B cell (primary cell): ENCODE measurements at regions not wholly inside any gene's neighbourhood (a gene's known extent, or its start where the extent isn't known, plus 50 kb on each side); places are given as distances from the start of the nearest gene placed in this dataset.

ENCODE experiments used
- ATAC-seq: fragments of 200-7000 bp; cut with Tn5 transposase; one replicate; pipeline ENCODE4 v1.10.0; 2021; ENCODE audit warnings: low read depth, mild to moderate bottlenecking, moderate number of reproducible peaks, moderate library complexity
- CTCF ChIA-PET: fragments of 350-600 bp; sonication (Branson Sonifier 250); formaldehyde crosslinking; loops from one replicate; lab custom pipeline; 2021; ENCODE audit warnings: antibody characterized with exemption, inconsistent platforms; lab: Charles Lee
- POLR2A ChIA-PET: fragments of 350-600 bp; sonication (Branson Sonifier 250); formaldehyde crosslinking; loops from one replicate; lab custom pipeline; 2021; ENCODE audit warnings: antibody characterized with exemption; lab: Charles Lee
- DNase-seq: peaks from one replicate; pipeline ENCODE4 v3.0.0; 2013
- H2AFZ ChIP-seq: 2 replicates; pipeline ENCODE4 v1.6.1; 2012; ENCODE audit warnings: mild to moderate bottlenecking, low read depth, low read length; ENCODE audit not compliant: insufficient read depth, poor library complexity, severe bottlenecking
- H3K27ac ChIP-seq, 2 donors: 1 replicate in 1 of 2; 2 replicates in 1 of 2; pipeline ENCODE4 v1.5.1; 2012 to 2013; ENCODE audit warnings: low read length in 2 of 2, mild to moderate bottlenecking in 2 of 2, moderate library complexity in 1 of 2
- H3K27me3 ChIP-seq, 4 experiments: fragments of 200-600 bp in 1 of 4; sonication (generic) in 1 of 4; replicated peaks in 1 of 4; 1 replicate in 2 of 4; 2 replicates in 2 of 4; pipeline versions ENCODE4 v1.6.1 to v1.7.0; 2013 to 2016; ENCODE audit warnings: low read length in 3 of 4, mild to moderate bottlenecking in 2 of 4, mixed read lengths in 1 of 4, moderate library complexity in 1 of 4; ENCODE audit not compliant: insufficient read depth in 4 of 4, control insufficient read depth in 3 of 4; ENCODE audit errors: control extremely low read depth in 1 of 4
- H3K36me3 ChIP-seq, 2 experiments: replicated peaks in 1 of 2; 1 replicate in 1 of 2; 2 replicates in 1 of 2; pipeline versions ENCODE4 v1.6.1 to v1.7.1; 2013; ENCODE audit warnings: low read length in 1 of 2; ENCODE audit not compliant: insufficient read depth in 2 of 2, control insufficient read depth in 1 of 2; ENCODE audit errors: control extremely low read depth in 1 of 2, extremely low read depth in 1 of 2
- H3K4me1 ChIP-seq, 2 donors: fragments of 200-600 bp in 1 of 2; sonication (generic) in 1 of 2; 1 replicate in 1 of 2; 2 replicates in 1 of 2; pipeline versions ENCODE4 v1.5.1 to v1.6.1; 2013 to 2017; ENCODE audit warnings: low read length in 2 of 2; ENCODE audit not compliant: control insufficient read depth in 2 of 2, insufficient read depth in 2 of 2
- H3K4me2 ChIP-seq: replicated peaks from 2 replicates; pipeline ENCODE3; 2012; ENCODE audit warnings: mild to moderate bottlenecking, low read depth, low read length; ENCODE audit not compliant: poor library complexity, severe bottlenecking
- H3K4me3 ChIP-seq, 5 experiments: fragments of 200-600 bp in 1 of 5; sonication (generic) in 1 of 5; 1 replicate in 3 of 5; 2 replicates in 2 of 5; pipeline versions ENCODE4 v1.5.1 to v1.7.0; 2011 to 2016; ENCODE audit warnings: low read length in 4 of 5, mild to moderate bottlenecking in 4 of 5, low read depth in 2 of 5, control low read depth in 1 of 5, moderate library complexity in 1 of 5; ENCODE audit not compliant: insufficient read depth in 1 of 5; ENCODE audit errors: control extremely low read depth in 1 of 5, extremely low read depth in 1 of 5
- H3K79me2 ChIP-seq: fragments of 200-600 bp; sonication (generic); one replicate; pipeline ENCODE4 v1.6.0; 2016; ENCODE audit warnings: low read length; ENCODE audit not compliant: control insufficient read depth, insufficient read depth
- H3K9ac ChIP-seq: fragments of 200-600 bp; sonication (generic); 2 replicates; pipeline ENCODE4 v1.6.1; 2017; ENCODE audit warnings: mild to moderate bottlenecking, low read length, moderate library complexity
- H3K9me3 ChIP-seq, 3 donors: one replicate each; pipeline versions ENCODE4 v1.6.1 to v1.7.1; 2013; ENCODE audit warnings: low read length in 2 of 3; ENCODE audit not compliant: control insufficient read depth in 2 of 3, insufficient read depth in 1 of 3; ENCODE audit errors: control extremely low read depth in 1 of 3
- H4K20me1 ChIP-seq: 2 replicates; pipeline ENCODE4 v1.6.0; 2012; ENCODE audit warnings: mild to moderate bottlenecking, low read length; ENCODE audit not compliant: insufficient read depth, control insufficient read depth, poor library complexity, severe bottlenecking
- H3K27ac Mint-ChIP-seq: one replicate; pipeline ENCODE4 v1.8.0; 2021; ENCODE audit warnings: mixed read lengths
- H3K27me3 Mint-ChIP-seq: one replicate; pipeline ENCODE4 v1.8.0; 2021; ENCODE audit warnings: mixed read lengths
- H3K4me1 Mint-ChIP-seq: one replicate; pipeline ENCODE4 v1.8.0; 2021; ENCODE audit warnings: mixed read lengths
- H3K4me3 Mint-ChIP-seq: one replicate; pipeline ENCODE4 v1.8.0; 2021; ENCODE audit warnings: mixed read lengths
- H3K9me3 Mint-ChIP-seq: one replicate; pipeline ENCODE4 v1.8.0; 2022; ENCODE audit warnings: mixed read lengths; ENCODE audit not compliant: insufficient read depth
- CTCF ChIP-seq: fragments of 200-600 bp; IDR thresholded peaks from one replicate; pipeline ENCODE4 v1.8.0; 2022; ENCODE audit warnings: antibody characterized with exemption, mild to moderate bottlenecking
- EZH2 ChIP-seq: IDR thresholded peaks from 2 replicates; pipeline ENCODE4 v1.6.1; 2012; ENCODE audit warnings: borderline replicate concordance, low read depth, mild to moderate bottlenecking, moderate library complexity, low read length; ENCODE audit not compliant: insufficient read depth, poor library complexity, severe bottlenecking
- WGBS: methylation state at CpG from one replicate; pipeline ENCODE4 v1.1.5; 2013; ENCODE audit warnings: missing lambda C conversion rate; ENCODE audit not compliant: insufficient coverage; 5-methylcytosine and 5-hydroxymethylcytosine counted together
- intact Hi-C: fragments of 100-400 bp; cut with micrococcal nuclease; formaldehyde crosslinking; loops from one replicate; pipeline ENCODE4 v1.10.0; 2022

- WGBS, result no CpG with 5 or more reads among the region's 4 CpGs
- TF ChIP-seq CTCF, result no peak
- Mint-ChIP-seq H3K9me3 (peaks cover 4% of the 10 kb centered on the region), H3K4me3 (no peak overlapping the region), H3K27me3 (no peaks in the 10 kb centered on the region), H3K27ac (no peak overlapping the region), H3K4me1 (no peaks in the 10 kb centered on the region)
- no peaks in the 10 kb centered on the region for H3K9me3 ChIP-seq
- DNase-seq (no peak), ATAC-seq (no peak)
- intact Hi-C loops, result no loop called here
- H3K27me3 ChIP-seq, result no peaks in the 10 kb centered on the region
- no peak overlapping the region for H2AFZ ChIP-seq
- ChIA-PET POLR2A (no interaction called here), CTCF (no interaction called here)
- H3K4me2 ChIP-seq, result no peak overlapping the region
- H3K4me3 ChIP-seq, result no peak overlapping the region
- H3K9ac ChIP-seq, result no peak overlapping the region
- H3K4me1 ChIP-seq, result no peaks in the 10 kb centered on the region
- H3K79me2 ChIP-seq, result no peaks in the 10 kb centered on the region
- H3K27ac ChIP-seq, result no peak overlapping the region
- no peaks in the 10 kb centered on the region for H3K36me3 ChIP-seq
- H4K20me1 ChIP-seq, result no peaks in the 10 kb centered on the region
Measured at GRCh38 chr9:71349218-71349617, 227.8 kb upstream of the TRPM3 start.

- CTCF ChIA-PET, result no interaction called here
- H3K4me1 Mint-ChIP-seq, result no peaks in the 10 kb centered on the region
- no peaks in the 10 kb centered on the region for H4K20me1 ChIP-seq
- DNase-seq (no peak), ATAC-seq (no peak)
- no peak overlapping the region for H3K4me3 ChIP-seq
- no peaks in the 10 kb centered on the region for H3K9me3 ChIP-seq
- no peak overlapping the region for H3K4me3 Mint-ChIP-seq
- H3K27ac Mint-ChIP-seq, result no peak overlapping the region
- H3K36me3 ChIP-seq, result no peaks in the 10 kb centered on the region
- no peak overlapping the region for H3K9ac ChIP-seq
- no peak overlapping the region for H2AFZ ChIP-seq
- 88% methylated on average over 1 of the region's 3 CpGs for WGBS
- H3K4me1 ChIP-seq, result no peaks in the 10 kb centered on the region
- H3K9me3 Mint-ChIP-seq, result no peaks in the 10 kb centered on the region
- no peak overlapping the region for H3K4me2 ChIP-seq
- no peak for TF ChIP-seq CTCF
- no peak for TF ChIP-seq EZH2
- H3K79me2 ChIP-seq, result no peaks in the 10 kb centered on the region
- H3K27me3 Mint-ChIP-seq, result peaks cover 6% of the 10 kb centered on the region
- no peak overlapping the region for H3K27ac ChIP-seq
- POLR2A ChIA-PET, result no interaction called here
- intact Hi-C loops, result no loop called here
- peaks cover 0 to 8% (median 0%) of the 10 kb centered on the region in 4 experiments for H3K27me3 ChIP-seq
Measured at GRCh38 chr9:71333321-71333720, 211.9 kb upstream of the TRPM3 start.
